ENCODE measurements at regions not wholly inside any gene's neighbourhood (a gene's known extent, or its start where the extent isn't known, plus 50 kb on each side); places are given as distances from the start of the nearest gene placed in this dataset.

GRCh38 chr6:74152096-74152675, 456.2 kb downstream of the CD109 start:
- no peak for DNase-seq

GRCh38 chr6:74145931-74146330, 449.9 kb downstream of the CD109 start:
- DNase-seq: no peak

- peak; percentile 54 for DNase-seq
Observed at GRCh38 chr6:74137911-74138310, 441.9 kb downstream of the CD109 start.

GRCh38 chr6:74134327-74134726, 438.3 kb downstream of the CD109 start:
- DNase-seq: no peak

GRCh38 chr6:74133073-74133472, 437.1 kb downstream of the CD109 start:
- no peak for DNase-seq

GRCh38 chr6:74130641-74131040, 434.6 kb downstream of the CD109 start:
- DNase-seq: no peak

- DNase-seq: no peak
Observed at GRCh38 chr6:74128536-74128935, 432.5 kb downstream of the CD109 start.

GRCh38 chr6:74117113-74117512, 421.1 kb downstream of the CD109 start:
- no peak for DNase-seq

GRCh38 chr6:74115674-74116073, 419.7 kb downstream of the CD109 start:
- no peak for DNase-seq

- DNase-seq: peak; percentile 56
Observed at GRCh38 chr6:74114428-74114827, 418.4 kb downstream of the CD109 start.

- DNase-seq: no peak
Observed at GRCh38 chr6:74113901-74114300, 417.9 kb downstream of the CD109 start.

GRCh38 chr6:74103417-74103816, 407.4 kb downstream of the CD109 start:
- DNase-seq: no peak

- DNase-seq: no peak
Observed at GRCh38 chr6:74100719-74101287, 404.8 kb downstream of the CD109 start.

- no peak for DNase-seq
Observed at GRCh38 chr6:74096329-74096728, 400.3 kb downstream of the CD109 start.

- DNase-seq: no peak
Observed at GRCh38 chr6:74093361-74093760, 397.4 kb downstream of the CD109 start.

- no peak for DNase-seq
Observed at GRCh38 chr6:74091794-74092157, 395.8 kb downstream of the CD109 start.

GRCh38 chr6:74091136-74091793, 395.3 kb downstream of the CD109 start:
- DNase-seq: peak; percentile 76

GRCh38 chr6:74087899-74088298, 391.9 kb downstream of the CD109 start:
- DNase-seq: peak; percentile 11

- no peak for DNase-seq
Observed at GRCh38 chr6:74075896-74076295, 379.9 kb downstream of the CD109 start.

- peak; percentile 26 for DNase-seq
Observed at GRCh38 chr6:74075323-74075722, 379.3 kb downstream of the CD109 start.

GRCh38 chr6:74074645-74075044, 378.6 kb downstream of the CD109 start:
- no peak for DNase-seq

- DNase-seq: no peak
Observed at GRCh38 chr6:74073999-74074398, 378.0 kb downstream of the CD109 start.

- DNase-seq: no peak
Observed at GRCh38 chr6:74073429-74073828, 377.4 kb downstream of the CD109 start.

- DNase-seq: no peak
Observed at GRCh38 chr6:74071214-74071613, 375.2 kb downstream of the CD109 start.

GRCh38 chr6:74070711-74071110, 374.7 kb downstream of the CD109 start:
- no peak for DNase-seq

Data from OCI-M1 (cell line).